HG03103 (cell line): ENCODE measurements at regions not wholly inside any gene's neighbourhood (a gene's known extent, or its start where the extent isn't known, plus 50 kb on each side); places are given as distances from the start of the nearest gene placed in this dataset.

ENCODE experiments used
- ATAC-seq: cut with Tn5 transposase; IDR thresholded peaks from one replicate; pipeline ENCODE4 v1.9.1; 2021; ENCODE audit warnings: low read depth; ENCODE audit not compliant: unreplicated experiment

DNA sequence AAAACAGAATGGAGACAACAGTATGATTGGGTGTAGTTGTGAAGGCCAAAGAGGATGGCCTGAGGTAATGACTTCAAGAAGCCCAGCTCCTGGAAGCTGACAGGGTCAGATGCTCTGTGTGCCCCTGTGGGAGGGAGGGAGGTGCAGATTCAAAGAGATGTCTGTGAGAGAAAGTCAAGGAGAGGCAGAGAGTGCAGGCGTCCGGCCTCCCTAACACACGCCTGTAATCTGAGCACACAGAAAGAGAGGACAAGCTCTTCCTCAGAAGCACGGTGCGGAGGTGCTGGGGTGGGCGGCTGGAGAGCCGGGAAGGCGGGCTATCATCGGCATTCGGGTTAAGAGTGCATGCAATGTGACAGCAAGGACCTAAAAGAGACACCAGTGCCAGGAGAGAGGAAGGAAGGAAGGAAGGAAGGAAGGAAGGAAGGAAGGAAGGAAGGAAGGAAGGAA is 238.2 kb upstream of the HES1 start:
- no peak for ATAC-seq

DNA sequence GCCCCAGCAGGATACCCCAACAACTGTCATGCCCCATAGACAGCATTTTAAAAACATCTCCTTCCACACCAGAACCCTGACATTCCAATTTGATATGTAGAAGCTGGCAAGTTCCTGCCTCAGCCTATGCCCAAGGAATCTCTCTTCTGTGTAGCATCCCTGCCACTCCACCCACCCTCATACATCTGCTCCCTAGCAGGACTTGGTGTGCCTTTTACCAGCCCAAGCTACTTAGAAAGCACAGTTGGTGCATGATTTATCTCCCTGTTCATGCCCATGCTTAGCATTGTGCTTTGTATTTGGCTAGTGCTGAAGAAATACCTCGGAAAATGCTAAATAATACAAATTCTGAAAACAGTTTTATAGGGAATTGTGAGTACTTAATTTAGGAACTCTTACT is 236.9 kb upstream of the HES1 start:
- no peak for ATAC-seq

DNA sequence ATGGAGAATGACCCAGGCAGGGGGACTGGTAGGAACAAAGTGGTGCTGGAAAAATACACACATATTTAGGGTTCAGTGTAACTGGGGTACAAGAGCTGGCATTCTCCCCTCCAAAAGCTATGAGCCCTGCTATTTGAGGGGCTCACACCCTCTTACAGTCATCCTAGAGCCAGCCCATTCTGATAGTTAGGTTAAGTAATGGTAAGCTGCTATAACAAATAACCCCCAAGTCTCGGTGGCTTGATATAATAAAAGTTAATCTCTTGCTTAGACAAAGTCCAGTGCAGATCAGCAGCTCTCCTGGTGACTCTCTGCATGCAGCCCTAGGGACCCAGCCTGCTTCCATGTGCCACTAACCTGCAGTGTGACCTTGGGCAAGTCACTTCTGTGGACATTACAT is 234.9 kb upstream of the HES1 start:
- no peak for ATAC-seq

DNA sequence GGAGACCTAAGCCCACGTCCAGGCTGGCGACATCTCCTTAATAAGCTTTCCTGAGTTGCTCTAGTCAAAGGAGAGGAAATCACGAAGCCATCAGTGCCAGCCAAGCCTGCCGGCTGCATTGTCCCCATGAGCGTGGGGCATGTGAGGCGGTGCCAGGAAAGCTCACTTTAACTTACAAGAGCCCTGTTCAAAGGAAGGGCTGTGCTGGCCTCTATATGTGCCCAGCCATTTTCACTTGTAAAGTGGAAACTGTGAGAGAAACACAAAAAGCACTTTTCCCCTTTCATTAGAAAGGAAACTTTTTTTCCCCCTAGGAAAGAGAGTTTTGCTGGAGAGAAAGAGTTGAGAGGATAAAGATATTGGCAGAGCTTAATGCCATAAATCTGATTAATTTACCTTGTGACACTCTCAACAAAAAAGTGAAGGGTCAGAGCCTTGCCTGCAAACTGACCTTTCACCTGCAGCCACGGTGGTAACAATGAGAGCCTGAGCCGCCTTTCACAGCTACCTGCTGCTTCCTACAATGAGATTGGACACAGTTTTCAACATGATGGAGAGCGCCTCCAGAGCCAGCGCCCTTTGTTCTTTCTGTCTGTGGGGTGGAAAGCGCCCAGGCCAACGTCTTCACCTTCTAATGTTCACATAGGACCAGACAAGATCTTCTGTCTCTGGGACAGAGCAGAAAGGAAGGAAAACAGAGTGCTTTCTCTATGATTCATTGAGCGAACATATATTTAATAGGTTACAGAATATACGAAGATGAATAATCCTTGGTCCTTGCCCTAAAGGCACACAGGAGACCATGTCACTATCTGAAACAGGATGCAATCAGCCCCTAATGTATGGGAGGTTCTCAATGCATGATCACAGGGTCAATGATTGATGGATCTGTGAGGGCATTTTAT is 233.1 kb upstream of the HES1 start:
- no peak for ATAC-seq

DNA sequence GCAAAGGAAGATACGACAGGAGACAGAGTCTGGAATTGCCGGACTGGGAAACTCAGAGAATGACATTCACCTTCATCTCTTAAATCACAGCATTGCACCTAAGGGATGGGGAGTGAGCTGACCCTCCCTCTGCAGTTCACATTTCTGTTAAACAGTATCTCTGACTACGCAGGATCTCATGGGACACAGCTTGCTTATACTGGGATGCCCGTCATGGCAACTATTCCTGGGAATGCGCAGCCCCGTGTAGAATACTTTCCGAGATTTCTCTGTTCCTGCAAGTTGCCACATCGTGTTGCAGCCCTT is 232.5 kb upstream of the HES1 start:
- ATAC-seq: no peak

DNA sequence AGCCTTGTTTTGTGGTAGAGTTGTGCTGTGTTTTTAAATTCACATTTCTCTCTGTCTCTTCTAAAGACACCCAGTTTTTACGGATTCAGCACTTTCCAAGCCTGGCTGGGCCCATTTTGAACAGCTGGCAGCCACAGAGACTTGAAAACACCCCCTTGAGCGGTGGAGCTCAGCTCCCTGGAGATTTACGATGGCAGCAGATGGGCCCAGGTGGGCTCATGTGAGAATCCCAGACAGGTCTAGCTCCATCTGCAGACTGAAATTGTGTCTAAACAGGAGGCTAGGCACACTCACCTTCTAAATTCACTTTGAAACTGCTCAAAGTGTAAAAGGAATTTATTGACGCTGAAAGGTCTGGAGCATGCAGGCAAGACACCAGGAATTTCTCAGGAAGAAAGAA is 232.0 kb upstream of the HES1 start:
- no peak for ATAC-seq

DNA sequence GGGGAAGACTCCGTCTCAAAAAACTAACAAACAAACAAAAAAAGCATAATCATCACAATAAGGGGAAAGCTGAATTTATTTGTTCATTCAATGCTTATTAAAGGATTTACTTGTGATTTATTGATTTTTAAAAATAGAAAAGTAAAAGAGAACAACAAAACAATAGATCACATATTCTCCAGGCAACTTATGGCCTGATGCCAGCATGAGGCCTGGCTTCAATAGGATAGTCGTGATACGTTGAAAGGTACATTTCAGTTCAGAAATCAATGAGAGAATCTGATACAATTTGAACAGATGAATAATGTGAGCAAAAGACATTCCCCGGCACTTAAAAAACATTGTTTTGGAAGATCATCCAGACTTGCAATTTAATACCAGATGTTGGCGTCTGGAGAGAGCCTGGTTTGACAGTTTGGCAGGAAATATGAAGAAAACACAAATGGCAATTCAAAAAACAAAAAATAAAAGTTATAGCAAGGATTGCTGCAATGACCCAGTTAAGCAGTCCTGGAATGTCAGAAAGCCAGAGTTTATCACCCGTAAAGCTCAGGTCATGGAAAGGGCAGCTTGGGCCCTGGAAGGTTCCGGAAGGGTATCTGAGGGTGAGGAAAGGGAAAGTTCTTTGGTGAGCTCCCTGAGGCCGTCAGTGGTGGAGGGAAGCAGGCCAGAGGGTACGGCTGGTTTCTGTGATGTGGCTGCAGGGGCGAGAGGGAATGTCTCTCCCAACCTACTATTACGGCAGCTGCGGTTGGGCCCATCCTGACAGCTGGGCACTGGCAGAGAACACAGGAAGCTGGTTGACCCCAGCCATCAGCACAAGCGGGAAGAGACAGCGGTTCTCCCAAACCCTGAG is 230.2 kb upstream of the HES1 start:
- no peak for ATAC-seq

DNA sequence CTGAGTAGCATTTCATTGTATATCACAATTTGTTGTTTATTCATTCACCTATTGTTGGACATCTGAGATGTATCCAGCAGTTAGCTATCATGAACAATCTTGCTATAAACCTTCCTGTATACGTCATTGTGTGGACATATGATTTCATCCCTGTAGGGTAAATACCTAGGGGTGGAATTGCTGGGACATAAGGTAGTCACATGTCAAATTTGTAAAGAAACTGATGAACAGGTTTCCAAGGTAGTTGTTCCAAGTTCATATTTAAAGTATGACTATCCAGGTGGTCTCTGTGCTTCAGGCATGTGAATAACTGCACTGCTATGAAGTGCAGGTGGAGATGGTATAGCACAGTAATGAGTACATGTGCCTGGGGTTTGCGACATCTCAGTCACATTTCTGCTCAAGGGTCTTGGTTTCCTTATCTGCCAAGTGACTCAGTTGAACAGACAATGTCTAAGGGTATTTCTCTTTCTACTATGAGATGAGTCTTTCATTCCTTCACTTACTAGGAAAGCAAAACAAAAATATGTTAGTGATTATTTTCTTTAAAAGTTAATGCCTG is 229.0 kb upstream of the HES1 start:
- ATAC-seq: no peak

DNA sequence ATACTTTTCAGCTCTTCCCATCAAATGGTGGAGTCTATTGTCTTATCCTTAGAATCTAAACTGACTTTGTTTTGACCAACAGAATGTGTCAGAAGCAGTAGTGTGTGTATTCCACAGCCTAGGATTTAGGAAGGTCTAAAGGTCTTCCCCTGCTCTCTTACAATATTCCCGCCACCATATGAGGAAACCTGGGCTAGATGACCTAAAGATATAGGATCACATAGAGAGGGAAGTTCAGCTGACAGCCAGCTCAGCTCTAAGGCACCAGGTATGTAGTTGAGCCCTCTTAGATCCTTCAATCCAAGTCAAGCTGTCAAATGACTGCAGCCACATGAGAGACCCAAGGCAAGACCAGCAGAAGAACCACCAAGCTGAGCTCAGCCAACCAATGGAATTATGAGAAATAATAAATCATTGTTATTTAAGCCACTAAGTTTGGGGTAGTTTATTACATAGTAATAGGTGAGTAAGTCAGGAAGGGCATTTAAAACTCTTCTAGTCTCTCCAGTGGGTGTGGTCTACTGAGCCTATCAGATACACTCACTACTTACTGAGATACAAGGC is 227.7 kb upstream of the HES1 start:
- no peak for ATAC-seq

DNA sequence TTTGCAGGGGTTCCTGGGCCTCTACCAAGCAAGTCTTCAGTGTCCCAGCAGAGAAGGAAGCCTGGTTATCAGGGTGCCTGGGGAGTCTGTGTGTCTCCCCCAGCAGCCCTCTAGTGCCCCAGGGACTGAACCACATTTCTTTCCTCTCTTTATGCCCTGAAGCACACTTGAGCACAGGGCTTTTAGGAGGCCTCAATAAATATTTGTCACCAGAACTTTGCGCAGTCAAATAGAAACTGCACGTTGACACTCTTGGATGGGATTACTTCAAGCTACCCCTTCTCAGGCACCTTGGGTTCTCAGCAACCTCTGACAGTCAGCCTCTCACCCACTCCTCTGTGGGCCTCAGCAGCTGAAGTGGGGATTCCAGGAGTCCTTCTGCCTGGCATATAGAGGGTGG is 226.6 kb upstream of the HES1 start:
- ATAC-seq: no peak

DNA sequence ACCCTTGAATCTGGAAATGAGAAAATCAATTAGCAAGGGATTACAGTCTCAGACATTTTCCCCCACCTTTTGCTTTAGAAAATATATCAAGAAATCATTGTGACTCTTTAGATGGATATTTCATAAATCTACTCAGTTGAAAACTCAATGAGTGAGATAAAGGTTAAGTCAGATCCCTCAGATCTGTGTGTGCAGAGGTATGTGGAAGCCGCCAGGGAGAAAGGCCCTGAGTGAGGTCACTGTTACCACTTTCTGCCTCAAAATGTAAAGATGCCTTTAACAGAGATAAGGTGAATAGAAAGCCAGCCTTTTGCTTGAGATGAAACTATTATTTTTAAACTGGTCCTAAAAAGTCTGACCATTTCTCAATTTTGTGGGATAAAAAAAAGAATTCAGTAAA is 225.6 kb upstream of the HES1 start:
- no peak for ATAC-seq

DNA sequence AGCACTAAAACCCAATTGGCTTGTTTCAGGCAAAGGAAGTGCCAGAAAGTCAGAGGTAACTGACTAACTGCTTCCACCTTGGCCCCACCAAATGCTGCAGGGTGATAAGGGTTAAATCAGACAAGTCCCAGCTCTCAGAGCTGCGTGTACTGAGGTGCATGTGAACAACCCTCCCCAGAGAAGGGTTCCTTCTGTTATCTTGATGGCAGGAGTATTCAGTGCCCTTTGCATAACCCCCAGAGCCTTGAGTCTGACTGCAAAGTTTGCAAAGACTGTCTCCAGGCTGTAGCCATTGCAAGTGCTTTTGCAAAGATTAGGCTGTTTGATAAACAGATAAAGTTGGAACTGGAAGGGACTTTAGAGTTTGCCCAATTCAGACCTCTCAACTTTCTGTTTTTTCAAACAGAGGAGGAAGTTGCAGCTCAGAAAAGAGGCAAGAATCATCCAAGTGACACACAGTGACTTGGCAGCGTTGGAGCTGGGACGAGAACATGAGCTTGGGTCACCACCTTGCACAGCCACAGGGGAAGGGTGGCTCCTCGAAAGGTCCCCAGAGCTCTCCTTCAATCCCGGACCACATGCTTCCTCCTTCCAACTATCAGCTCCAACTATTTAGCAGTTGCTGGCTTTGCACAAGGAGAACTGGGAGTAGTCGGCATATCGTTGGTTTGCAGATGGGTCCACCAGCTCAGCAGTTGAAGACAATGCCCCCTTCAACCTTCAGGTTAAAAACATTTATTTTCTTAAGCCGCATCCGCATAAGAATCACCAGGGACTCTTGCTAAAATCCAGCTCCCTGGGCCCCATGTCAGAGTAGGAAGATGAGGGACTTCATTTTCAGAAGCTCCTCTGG is 224.8 kb upstream of the HES1 start:
- ATAC-seq: no peak

DNA sequence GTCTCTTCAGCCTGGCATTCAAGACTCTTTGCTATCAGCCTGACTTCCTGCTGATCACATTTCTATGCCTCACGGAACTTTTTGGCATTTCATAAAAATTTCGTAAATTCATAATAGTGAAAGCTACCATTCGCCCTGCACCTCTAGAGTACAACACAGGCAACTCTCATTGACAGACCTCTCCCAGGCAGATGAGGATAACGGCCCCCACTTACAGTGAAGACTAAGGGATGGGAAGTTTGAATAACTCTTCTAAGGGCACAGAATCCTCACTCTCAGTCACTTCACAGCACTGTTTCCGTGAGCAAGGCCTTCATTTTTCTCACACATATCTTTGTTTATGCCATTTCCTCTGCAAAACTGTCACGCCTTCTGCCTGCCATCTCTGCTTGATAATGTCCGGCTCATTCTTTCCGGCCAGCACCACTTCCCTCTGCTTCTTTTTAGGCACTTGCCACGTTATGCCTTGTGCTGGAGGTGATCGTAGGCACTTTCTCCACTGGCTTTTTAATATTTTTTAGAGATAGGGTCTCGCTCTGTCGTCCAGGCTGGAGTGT is 224.1 kb upstream of the HES1 start:
- ATAC-seq: no peak

DNA sequence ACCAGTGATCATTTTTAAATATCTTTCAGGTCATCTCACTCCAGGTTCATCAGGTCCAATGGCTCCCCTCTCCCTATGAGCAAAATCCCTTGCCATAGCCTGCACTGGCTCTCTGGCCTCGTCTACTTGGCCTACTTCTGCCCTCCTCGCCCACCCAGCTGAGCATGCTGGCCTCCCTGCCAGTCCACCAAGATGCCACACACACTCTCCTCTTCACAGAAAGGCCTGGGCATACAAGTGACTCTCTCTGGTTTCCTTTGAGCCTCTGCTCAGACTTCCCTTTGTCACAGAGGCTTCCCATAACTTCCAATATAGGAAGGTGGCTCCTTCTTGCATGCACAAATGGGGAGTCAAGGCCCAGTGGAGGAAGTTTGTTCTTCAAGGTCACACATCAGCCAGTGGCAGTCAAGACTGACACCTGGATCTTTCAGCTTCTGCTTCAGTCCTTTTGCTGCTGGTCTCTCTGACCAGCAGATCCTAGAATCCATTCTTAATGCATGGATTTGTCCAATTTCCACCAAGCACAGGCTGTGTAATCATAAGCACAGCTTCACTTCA is 223.2 kb upstream of the HES1 start:
- ATAC-seq: no peak

DNA sequence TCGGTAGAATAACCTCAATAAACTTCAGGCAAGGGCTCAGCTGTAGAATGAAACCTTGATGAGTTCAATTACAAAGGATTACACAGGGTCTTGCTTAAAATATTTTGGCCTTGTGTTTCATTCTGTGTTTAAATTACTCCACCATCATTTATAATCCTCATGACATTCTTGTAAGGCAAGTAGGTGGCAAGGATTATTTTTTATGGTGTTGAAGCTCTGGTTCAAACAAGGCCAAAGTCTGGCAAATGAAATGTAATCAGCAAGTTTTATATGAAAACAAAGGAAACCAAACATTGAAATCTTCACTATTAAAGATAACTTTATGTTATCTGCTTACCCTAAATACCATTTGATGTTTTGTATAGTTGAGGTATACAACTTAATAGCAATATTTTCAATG is 221.3 kb upstream of the HES1 start:
- ATAC-seq: no peak

DNA sequence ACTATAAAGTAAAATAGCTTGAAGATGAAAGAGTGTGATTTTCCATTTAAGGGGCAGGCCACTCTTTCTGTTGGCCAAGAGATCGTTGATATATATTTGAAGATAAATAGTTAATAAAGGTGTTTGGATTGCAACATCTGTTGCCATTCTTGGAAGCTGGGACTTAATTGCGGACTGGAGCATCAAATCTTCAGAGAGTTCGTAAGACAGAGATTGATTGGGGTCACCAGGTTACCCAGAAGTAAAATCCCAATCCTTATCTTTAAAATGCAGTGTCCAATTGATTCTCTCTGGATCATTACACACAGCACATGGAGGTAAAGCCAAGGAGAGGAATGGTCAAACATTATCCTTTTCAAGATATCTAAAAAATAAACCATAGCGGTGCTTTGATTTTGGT is 220.8 kb upstream of the HES1 start:
- no peak for ATAC-seq

DNA sequence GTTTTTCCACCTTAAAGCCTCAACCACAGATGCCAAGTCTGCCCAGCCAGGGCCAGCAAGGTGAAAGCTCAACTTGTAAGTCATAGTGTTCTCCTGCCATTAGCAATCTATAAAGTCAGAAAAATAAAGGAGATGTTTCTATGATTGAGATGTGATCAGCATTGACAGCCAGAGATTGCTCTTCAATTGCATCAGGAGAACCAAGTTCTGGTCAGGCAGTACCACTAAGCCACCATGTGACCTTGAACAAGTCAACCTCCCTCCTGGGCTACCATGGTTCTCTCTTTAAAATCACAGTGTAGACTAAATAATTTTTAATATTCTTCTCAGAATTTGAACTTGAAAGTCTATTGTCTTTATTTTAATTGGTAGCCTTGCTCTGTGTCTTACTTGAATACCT is 220.3 kb upstream of the HES1 start:
- no peak for ATAC-seq

DNA sequence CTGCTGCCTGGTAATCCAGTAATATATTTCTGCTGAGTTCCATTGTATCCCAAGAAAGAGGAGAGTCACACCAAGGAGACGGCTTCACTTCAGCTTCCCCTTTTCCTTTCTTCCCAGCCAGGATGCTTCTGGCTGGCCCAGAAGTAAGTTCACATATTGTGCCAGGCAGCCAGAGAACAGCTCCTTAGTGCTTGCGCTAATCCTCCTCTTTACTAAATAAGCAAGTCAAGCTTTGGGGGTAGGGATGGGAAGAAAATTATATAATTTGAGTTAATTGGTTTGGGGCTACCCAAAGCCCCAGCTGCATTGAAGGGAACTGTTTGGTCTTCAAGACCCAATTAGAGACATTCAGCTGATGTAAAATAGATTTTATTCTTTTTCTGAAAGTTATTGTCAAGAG is 218.8 kb upstream of the HES1 start:
- no peak for ATAC-seq

DNA sequence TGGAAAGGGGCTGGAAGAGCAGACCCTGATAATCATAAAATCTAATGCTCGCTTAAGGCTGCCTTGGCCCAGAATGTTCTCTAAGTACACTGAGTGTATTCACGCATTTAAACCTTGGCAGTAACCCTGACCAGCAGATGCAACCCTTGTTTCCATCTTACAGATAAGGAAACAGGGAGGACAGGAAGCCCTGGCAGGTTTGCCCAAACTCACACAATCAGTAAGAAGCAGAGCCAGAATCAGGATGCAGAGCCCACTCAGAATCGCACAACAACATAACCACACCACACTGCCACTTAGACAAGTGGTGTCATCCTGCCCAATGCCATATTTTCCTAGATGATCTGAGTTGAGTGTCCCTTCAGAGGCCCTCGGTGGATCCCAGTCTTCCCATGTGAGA is 214.5 kb upstream of the HES1 start:
- ATAC-seq: no peak
